Heart right ventricle (tissue), 16 donors: ENCODE measurements at regions not wholly inside any gene's neighbourhood (a gene's known extent, or its start where the extent isn't known, plus 50 kb on each side); places are given as distances from the start of the nearest gene placed in this dataset.
"Not testable (repeated sequence)": the region's sequence is repeated elsewhere in the genome, so short reads cannot be mapped to it uniquely, and the experiment has no call there.

Source experiments
- ATAC-seq, 8 donors: fragments of 200-7000 bp; cut with Tn5 transposase; one replicate each; pipeline ENCODE4 v1.9.1; 2020; ENCODE audit warnings: mild to moderate bottlenecking in 8 of 8, moderate library complexity in 8 of 8, moderate number of reproducible peaks in 1 of 8
- DNase-seq, 2 donors: peaks; one replicate each; pipeline ENCODE4 v3.0.0-alpha.2; 2020
- H3K27ac ChIP-seq, 10 donors: fragments of 200-600 bp; sonication (generic) in 2 of 10; one replicate each; pipeline versions ENCODE4 v1.5.0 to v1.8.0; 2020 to 2022; ENCODE audit warnings: mild to moderate bottlenecking in 3 of 10
- H3K27me3 ChIP-seq, 7 donors: fragments of 200-600 bp; one replicate each; pipeline ENCODE4 v1.8.0; 2021 to 2022; ENCODE audit warnings: mild to moderate bottlenecking in 2 of 7
- H3K36me3 ChIP-seq, 9 donors: fragments of 200-600 bp; sonication (generic) in 1 of 9; one replicate each; pipeline versions ENCODE4 v1.5.0 to v1.8.0; 2020 to 2022; ENCODE audit warnings: mild to moderate bottlenecking in 2 of 9
- H3K4me1 ChIP-seq, 9 donors: fragments of 200-600 bp; sonication (generic) in 1 of 9; one replicate each; pipeline versions ENCODE4 v1.5.0 to v1.8.0; 2020 to 2022; ENCODE audit warnings: mild to moderate bottlenecking in 4 of 9
- H3K4me3 ChIP-seq, 10 donors: fragments of 200-600 bp; sonication (generic) in 2 of 10; one replicate each; pipeline versions ENCODE4 v1.5.0 to v1.8.0; 2020 to 2022; ENCODE audit warnings: mild to moderate bottlenecking in 7 of 10, moderate library complexity in 2 of 10
- H3K9me3 ChIP-seq, 11 donors: fragments of 200-600 bp in 10 of 11; sonication (generic) in 2 of 11; one replicate each; pipeline versions ENCODE4 v1.5.0 to v1.8.0; 2013 to 2022; ENCODE audit warnings: mild to moderate bottlenecking in 2 of 11, control low read depth in 1 of 11, moderate library complexity in 1 of 11
- CTCF ChIP-seq, 9 donors: fragments of 200-600 bp; sonication (generic) in 2 of 9; IDR thresholded peaks; one replicate each; pipeline versions ENCODE4 v1.5.0 to v1.8.0; 2021 to 2022; ENCODE audit warnings: antibody characterized with exemption in 9 of 9, mild to moderate bottlenecking in 5 of 9, moderate library complexity in 1 of 9
- WGBS, 2 donors: extraction: QIAGEN DNeasy Blood & Tissue Kit; methylation state at CpG; one replicate each; pipeline ENCODE4 v1.1.7; 2013; ENCODE audit warnings: inconsistent platforms in 1 of 2; 5-methylcytosine and 5-hydroxymethylcytosine counted together
- intact Hi-C, 10 donors: fragments of 100-400 bp; cut with DNase I; formaldehyde crosslinking; loops; one replicate each; pipeline versions ENCODE4 v1.11.1 to v1.14.2; 2022
- donor health status: Arrhythmogenic right ventricular cardiomyopathy.
- donor health status: ischemic (EF 13 %, LVEDD 7.1; RV severe dilation, severe dysfunction).
- donor health status: healthy with polysubstance abuse.
- donor health status: DM: no; HTN: yes; CAD: no.
- donor health status: DM: no; HTN: no; CAD: no.
- donor health status: ischemic (EF 25% LVEDD 6.9; RV normal size, moderate dysfunction).
- donor health status: ischemic (EF 25% LVEDD 5.7; RV mildly dilated, moderate dysfunction).
- donor health status: healthy.
- donor health status: DM: yes; HTN: yes; CAD: no.
- donor health status: Ischemic cardiomyopathy.
- donor health status: ischemic (EF 35%, LVEDD 5.7; RV mildly dilated, moderate dysfunction).
- donor health status: nonischemic (EF 11% LVEDD 7.7; RV severe dilation, severe dysfunction).
- donor health status: DM: yes; HTN: yes; CAD: no.
- donor health status: PGD.
- donor health status: ischemic (EF 29% LVEDD 5.4; RV normal size, mild dysfunction).
- donor health status: nonischemic (EF 23%, LVEDD 6.1; RV moderate dilation, normal function).

- TF ChIP-seq CTCF (IDR thresholded peaks at IDR 0.05): no peak
- H3K4me3 ChIP-seq: no peak overlapping the region
- no peak for ATAC-seq
- no peaks in the 10 kb centered on the region for H3K27me3 ChIP-seq
- no peak for DNase-seq
- H3K36me3 ChIP-seq: no peaks in the 10 kb centered on the region
- peaks cover 0 to 39% (median 16%) of the 10 kb centered on the region in 9 donors for H3K4me1 ChIP-seq
- H3K27ac ChIP-seq: peak overlapping the region in 2 of 10 donors; percentile 5 to 85
- intact Hi-C loops: no loop called here
- H3K9me3 ChIP-seq: peaks cover 0 to 12% (median 0%) of the 10 kb centered on the region in 11 donors
- WGBS, 2 donors: 83% methylated on average over 12 of the region's 12 CpGs
These were observed 265.5 kb upstream of the MGAT5 start for GRCh38 chr2:133988316-133988891.

GRCh38 chr2:133991606-133992168 lies 262.2 kb upstream of the MGAT5 start:
- Histone ChIP-seq H3K27me3 (no peaks in the 10 kb centered on the region), H3K9me3 (no peaks in the 10 kb centered on the region), H3K27ac (peak overlapping the region in 4 of 10 donors; percentile 25 to 59 (median 44)), H3K4me3 (no peak overlapping the region), H3K4me1 (peaks cover 0 to 31% (median 9%) of the 10 kb centered on the region in 9 donors), H3K36me3 (no peaks in the 10 kb centered on the region)
- intact Hi-C loops: no loop called here
- DNase-seq: peak in 1 of 2 donors; percentile 19
- WGBS, 2 donors: 40 to 55% methylated on average over 3 of the region's 3 CpGs
- ATAC-seq: peak in 4 of 8 donors; percentile 38 to 61 (median 48)
- TF ChIP-seq CTCF (IDR thresholded peaks at IDR 0.05): no peak

GRCh38 chr2:133992454-133992853 lies 261.4 kb upstream of the MGAT5 start:
- Histone ChIP-seq H3K4me3 (no peak overlapping the region), H3K9me3 (peaks cover 0 to 2% (median 0%) of the 10 kb centered on the region in 11 donors), H3K4me1 (peaks cover 0 to 23% (median 9%) of the 10 kb centered on the region in 9 donors), H3K27ac (peak overlapping the region in 4 of 10 donors; percentile 30 to 59 (median 44)), H3K36me3 (no peaks in the 10 kb centered on the region), H3K27me3 (no peaks in the 10 kb centered on the region)
- intact Hi-C loops: no loop called here
- TF ChIP-seq CTCF (IDR thresholded peaks at IDR 0.05): no peak
- ATAC-seq (peak in 6 of 8 donors; percentile 37 to 70 (median 68)), DNase-seq (no peak)
- 30 to 51% methylated on average over 1 of the region's 1 CpG for WGBS, 2 donors

- TF ChIP-seq CTCF (IDR thresholded peaks at IDR 0.05): no peak
- Histone ChIP-seq H3K9me3 (peaks cover 0 to 9% (median 0%) of the 10 kb centered on the region in 11 donors), H3K27me3 (no peaks in the 10 kb centered on the region), H3K27ac (peak overlapping the region in 7 of 10 donors; percentile 8 to 59 (median 30)), H3K4me1 (peaks cover 0 to 20% (median 9%) of the 10 kb centered on the region in 9 donors), H3K4me3 (no peak overlapping the region), H3K36me3 (no peaks in the 10 kb centered on the region)
- intact Hi-C loops: no loop called here
- DNase-seq (peak in 1 of 2 donors; percentile 24), ATAC-seq (peak; percentile 40 to 92 (median 69))
- 20 to 31% methylated on average over 3 of the region's 3 CpGs for WGBS, 2 donors
These were observed 260.7 kb upstream of the MGAT5 start for GRCh38 chr2:133993160-133993559.

GRCh38 chr2:133998726-133999125 lies 255.1 kb upstream of the MGAT5 start:
- peaks cover 0 to 12% (median 0%) of the 10 kb centered on the region in 11 donors for H3K9me3 ChIP-seq
- H3K4me3 ChIP-seq, intact Hi-C loops, H3K27ac ChIP-seq, H3K4me1 ChIP-seq, H3K36me3 ChIP-seq, DNase-seq, H3K27me3 ChIP-seq, ATAC-seq: not testable (repeated sequence)
- WGBS, 2 donors: 83 to 85% methylated on average over 4 of the region's 4 CpGs
